Stromal cell of bone marrow (primary cell): ENCODE measurements at regions not wholly inside any gene's neighbourhood (a gene's known extent, or its start where the extent isn't known, plus 50 kb on each side); places are given as distances from the start of the nearest gene placed in this dataset.

Source experiments
- DNase-seq: peaks from one replicate; pipeline ENCODE4 v3.0.0-alpha.2; 2012; ENCODE audit warnings: low read depth

DNA sequence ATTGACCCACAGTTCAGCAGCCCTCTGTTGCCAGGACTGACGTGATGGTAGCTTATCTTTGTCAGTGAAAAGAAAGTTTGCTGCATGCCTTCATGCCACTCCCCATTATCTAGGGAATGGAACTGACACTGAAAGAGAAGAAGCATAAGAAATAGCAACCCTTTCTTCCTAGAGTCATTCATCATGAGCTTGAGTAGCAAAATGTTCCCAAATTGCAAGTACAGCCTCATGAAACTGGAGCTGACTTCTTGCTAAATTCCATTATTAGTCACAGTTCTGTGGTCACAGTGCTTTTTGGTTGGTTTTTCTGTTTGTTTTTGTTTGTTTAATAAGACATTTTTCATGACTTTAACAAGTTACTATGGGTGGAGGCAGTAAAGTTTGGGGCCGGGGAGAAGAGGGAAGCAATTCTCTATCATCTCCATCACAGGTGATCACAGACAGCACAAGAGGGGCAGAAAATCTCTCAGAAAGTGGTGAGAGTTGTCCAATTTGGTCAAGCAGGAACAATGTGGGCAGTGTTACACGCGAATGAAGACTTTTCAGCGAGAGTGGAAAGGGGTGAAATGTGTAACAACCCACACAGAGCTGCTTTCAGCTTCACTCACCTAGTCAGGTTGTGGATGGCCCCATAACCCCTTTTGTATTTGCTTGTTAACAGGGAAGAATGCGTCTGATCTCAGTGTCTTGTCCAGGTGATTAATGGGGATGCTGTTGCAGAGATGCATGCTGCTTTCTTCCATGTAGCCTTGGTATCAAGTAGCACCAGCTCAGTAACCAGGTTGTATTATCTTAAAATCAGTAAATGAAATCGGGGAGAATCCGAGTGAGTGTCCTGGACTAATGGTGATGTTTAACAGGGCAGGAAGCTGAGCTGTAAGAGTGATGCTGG is 440.4 kb downstream of the DMRT2 start:
- no peak for DNase-seq

DNA sequence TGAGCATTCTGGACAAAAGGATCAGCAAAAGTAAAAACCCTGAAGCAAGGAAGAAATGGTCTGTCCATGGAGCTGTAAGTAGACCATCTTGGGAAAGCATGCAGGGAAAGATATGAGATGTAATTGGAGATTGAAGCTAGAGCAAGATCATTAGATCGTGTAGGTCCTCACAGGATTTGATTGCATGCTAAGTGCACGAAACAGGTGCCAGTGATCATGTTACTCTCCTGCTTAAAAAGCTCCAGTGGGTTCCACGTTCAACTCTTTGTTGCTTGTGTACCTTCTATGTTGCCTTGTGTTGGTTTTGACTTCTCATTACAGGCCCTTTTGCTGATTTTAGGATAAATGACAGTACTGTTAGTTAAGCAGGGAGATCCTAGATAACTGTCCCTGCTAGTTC is 442.0 kb downstream of the DMRT2 start:
- DNase-seq: no peak

DNA sequence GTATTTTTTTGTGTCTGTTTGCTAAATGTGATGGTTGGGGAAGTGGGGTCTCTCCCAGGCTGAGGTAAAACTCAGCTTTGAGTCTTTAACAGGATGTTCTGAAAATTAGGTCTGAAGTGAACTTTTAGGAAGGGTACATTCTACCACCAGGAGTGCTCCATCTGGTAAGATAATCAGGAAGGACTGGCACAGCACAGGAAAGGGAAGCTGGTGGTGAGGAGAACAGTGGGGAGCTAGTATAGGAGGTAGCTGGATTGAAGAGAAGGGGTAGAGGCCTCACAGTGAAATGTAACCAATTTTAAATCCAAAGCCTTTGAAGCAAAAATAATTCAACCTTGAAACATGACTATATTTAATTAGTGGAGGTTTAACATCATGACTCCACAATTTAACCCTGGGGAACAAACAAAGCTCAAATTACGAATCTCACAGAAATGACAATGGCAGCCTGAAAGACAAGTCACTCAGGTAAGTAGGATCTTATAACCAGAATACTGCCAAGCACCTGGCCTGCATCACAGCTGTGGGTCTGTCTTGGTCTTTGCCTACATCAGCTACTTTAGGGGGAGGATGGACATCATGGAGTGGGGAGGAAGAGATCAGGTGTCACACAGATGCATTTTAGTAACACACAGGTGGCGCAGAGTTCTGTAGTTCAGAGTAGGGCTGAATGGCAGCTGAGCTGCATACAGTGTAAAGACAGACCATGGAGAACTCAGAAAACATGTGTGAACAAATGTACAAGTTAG is 445.3 kb downstream of the DMRT2 start:
- DNase-seq: no peak

DNA sequence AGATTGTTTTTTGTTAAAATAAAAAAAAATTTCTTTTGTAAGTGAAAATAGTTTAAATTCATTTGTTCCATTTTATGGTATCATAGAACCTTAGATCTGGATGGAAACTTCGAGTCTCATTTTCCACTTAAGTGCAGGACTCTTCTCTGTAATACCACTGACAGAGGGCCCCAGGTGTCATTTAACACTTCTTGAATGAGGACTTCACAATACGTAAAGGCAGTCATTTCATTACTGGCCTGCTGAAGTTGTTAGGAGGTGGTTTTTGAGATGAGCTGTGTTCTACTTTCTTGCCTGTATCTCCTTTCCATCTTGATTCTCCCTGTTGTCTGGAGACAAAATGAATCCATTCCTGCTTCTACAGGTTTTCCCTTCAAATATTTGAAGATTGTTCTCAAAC is 455.3 kb downstream of the DMRT2 start:
- DNase-seq: no peak

DNA sequence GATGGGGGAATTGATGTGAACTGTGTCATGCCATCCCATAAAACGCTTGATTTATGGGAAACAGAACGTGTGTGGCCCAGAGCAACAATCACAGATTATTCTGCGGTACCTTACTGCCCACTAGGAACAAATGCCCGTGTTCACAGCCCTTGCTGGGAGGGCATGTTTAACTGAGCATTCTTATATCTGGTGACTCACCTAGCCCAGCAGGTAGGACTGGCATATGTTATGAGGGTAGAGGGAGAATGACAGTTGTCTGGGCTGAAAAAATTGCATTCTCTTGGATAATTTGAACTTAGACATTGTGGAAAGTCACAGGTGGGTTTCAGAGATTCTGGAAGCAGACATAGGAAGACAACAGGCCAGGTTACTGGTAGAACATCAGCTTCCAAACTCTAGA is 460.6 kb downstream of the DMRT2 start:
- DNase-seq: no peak

DNA sequence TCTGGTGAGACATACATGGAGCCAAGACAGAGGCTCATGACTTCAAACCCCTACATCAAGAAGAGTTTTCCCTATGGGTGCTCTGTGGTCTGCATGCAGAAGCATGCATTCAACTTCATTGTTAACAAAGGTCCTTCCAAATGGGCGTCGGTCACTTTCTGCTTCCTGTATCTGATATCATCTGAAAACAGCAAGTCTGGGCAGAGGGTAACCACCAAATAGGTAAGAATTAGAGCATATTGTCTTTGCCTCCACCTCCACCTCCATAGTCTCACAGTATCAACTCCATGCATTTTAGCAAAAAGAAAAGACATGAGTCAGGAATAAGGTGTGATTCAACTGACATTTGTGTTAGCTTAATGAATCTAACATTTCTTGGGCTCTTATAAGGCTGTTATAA is 462.9 kb downstream of the DMRT2 start:
- no peak for DNase-seq

DNA sequence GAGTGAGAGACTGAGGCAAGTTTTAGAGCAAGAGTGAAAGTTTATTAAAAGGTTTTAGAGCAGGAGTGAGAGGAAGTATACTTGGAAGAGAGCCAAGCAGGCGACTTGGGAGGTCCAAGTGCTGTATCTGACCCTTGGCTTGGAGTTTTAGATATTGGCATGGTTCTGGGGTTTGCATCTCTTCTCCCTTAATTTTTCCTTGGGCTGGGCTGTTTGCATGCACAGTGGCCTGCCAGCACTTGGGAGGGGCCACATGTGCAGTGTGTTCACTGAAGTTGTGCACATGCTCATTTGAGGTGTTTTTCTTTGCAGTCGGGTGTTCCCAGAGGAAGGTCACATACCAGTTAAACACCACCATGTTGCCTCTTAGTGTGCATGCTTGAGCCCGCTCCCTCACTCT is 464.1 kb downstream of the DMRT2 start:
- no peak for DNase-seq

DNA sequence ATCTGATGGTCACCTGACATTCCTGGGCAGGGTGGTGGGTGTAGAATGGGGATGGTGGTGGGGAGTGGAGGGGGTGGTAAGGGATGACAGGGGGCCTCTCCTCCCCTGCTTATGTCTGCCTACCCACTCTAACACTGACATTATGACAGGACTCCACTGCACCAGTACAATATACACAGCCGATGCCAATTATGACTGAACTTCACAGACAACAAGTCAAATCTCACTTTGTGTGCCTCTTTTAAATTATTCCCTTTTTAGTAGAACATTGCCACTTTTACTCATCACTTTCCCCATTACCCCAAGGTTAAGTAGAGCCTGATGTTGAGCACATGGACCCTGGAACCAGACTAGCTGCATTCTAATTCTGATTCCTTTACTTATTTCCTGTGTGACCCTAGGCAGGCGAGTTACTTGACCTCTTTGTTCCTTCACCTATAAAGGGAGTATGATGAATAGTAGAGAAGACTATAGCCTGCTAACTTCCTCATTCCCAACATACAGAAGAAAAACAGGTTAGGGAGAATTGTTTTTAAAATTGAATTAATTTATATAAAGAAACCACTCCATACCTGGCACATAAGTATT is 464.7 kb downstream of the DMRT2 start:
- no peak for DNase-seq

DNA sequence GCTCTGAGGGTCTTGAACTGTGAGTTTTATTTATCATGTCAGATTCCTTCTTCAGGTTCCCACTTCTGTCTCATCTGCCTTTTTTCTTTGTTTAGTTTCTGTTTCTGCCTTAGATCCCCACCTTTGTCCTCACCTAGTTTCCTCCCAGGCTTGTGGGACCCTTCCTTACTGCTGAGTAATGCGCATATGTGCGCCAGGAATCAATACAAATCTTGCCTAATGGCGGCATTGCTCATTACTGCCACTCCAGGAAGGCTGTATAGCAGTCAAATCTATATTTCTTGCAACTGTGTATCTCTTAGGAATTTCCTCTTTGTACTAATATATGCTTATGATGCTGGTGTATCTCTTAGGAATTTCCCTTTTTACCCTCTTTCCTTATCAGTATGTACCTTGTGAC is 465.4 kb downstream of the DMRT2 start:
- no peak for DNase-seq

DNA sequence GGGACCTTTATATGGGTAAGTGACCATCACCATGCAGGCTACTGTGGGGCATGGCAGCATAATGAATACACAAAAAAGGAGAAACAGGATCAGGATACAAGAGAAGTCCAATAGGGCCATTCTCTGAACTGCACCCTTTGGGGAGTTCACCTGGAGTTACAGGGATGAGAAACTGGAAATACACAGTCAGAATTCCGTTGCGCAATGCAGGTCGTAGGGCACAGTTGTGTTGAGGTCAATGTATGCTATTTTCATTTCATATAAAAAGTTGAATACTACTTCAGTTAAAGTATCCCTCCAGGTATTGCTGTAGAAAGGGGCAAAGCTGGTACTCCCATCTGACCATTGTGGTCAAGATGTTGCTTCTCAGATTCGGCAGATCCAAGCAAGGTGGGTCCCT is 471.4 kb downstream of the DMRT2 start:
- DNase-seq: no peak

DNA sequence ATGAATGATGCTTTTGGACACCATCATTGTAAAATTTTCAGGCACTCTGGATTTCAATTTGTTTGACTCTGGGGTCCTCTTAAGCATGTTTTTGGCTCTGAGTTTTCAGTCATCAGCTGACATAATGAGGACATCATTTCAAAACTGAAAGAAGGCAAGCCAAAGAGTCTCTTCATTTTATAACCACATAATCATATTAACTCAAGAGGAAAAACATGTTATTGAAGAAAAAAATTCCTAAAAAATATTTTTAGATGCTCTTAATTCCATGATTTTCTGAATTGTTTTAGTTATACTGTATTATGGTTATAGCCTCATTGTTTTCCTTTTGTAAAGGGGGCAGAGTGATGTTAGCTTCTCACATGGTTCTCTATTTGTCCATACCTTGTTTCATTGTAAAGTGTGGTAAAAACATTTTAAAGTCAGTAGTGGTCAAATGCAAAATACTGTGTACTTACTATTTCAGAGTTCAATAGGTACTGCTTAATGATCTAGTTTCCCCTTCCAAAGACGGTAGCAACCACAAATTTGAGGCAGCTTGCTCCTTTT is 472.1 kb downstream of the DMRT2 start:
- DNase-seq: no peak

DNA sequence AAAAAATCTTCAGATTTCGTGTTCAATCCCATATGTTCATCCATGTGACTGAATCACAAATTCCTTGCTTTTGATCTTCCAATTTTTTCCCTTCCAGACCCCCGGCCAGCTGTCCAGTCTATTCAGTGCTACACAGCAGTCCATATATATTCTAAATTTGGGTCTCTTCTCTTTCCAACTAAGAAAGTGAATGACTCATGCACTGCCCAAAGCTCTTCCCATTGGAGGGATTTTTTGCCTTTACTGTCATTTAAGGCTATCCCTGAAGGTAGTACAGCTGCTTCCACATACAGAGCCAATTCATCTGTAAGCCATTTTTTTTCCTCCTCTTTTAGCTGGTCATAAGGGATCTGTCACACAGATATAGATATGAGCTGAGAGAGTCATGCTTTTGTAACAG is 478.3 kb downstream of the DMRT2 start:
- DNase-seq: no peak

DNA sequence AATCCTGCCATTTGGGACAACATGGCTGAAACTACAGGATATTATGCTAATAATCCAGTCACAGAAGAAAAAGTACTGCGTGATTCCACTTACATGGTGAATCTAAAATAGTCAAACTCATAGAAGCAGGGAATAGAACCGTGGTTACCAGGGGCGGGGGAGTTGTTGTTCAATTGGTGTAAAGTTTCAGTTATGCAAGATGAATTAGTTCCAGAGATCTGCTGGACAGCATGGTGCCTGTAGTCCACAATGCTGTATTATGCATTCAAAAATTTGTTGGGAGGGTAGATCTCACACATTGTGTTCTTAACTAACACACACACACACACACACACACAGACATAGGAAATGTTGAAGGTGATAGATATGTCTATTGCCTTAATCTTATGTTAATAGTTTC is 480.5 kb downstream of the DMRT2 start:
- DNase-seq: no peak

DNA sequence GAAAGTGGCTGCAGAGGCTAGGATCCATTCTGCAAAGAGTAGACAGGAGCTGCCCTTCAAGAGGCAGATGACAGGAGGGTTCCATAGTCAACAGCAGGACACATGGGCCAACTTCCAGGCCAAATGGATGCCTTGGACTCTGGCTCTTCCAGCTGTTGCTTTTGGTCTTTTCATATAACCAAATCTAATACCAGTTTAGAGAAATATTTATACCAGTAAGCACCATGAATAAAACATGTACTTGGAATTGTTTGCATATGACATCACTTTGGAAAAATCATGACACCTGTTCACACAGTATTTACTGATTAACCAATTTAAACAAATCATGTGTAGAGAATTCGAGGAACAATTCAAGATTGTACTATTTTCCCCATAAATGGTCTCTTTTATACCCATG is 481.3 kb downstream of the DMRT2 start:
- DNase-seq: no peak

DNA sequence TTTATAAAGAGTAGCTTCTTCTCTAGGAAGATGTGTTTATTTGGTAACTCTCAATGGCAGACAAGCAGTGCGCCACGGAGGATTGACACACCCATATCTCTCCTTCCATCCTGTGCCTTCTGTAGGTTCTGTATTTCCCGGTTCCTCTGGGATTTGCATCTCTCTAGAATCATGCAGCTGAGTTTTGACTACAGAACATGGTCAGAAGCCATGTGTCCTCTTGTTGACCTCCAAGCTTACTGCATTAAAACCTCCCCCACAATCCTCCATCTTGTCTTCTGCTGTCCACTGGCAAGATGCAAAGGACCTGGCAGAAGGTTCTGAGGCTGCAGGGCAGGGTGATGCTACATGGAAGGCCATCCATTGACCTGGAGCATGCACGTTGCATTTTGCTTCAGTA is 482.0 kb downstream of the DMRT2 start:
- DNase-seq: no peak

DNA sequence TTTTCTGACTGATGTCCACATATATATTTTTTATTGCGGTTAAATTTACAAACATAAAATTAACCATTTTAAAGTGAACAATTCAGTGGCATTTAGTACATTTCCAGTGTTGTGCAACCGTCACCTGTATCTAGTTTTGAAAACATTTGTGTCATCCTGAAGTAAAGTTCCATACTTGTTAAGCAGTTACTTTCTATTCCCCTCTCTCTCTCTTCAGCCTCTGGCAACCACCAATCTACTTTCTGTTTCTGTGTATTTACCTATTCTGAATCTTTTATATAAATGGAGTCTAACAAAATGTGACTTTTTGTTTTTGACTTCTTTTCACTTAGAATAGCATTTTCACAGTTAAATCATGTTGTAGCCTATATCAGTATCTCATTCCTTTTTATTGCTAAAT is 480.1 kb upstream of the SMARCA2 start:
- DNase-seq: no peak

DNA sequence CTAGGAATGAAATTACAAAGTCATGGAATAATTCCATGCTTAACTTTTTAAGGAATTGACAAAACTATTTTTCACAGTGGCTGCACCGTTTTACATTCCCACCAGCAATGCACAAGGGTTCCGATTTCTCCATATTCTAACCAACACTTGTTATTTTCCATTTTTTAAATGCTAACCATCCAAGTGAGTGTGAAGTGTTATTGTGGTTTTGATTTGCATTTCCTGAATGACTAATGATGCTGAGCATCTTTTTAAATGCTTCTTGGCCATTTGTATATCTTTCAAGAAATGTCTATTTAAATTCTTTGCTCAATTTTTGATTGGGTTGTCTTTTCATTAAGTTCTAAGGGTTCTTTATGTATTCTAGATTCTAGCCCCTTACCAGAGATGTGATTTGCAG is 479.5 kb upstream of the SMARCA2 start:
- DNase-seq: no peak

DNA sequence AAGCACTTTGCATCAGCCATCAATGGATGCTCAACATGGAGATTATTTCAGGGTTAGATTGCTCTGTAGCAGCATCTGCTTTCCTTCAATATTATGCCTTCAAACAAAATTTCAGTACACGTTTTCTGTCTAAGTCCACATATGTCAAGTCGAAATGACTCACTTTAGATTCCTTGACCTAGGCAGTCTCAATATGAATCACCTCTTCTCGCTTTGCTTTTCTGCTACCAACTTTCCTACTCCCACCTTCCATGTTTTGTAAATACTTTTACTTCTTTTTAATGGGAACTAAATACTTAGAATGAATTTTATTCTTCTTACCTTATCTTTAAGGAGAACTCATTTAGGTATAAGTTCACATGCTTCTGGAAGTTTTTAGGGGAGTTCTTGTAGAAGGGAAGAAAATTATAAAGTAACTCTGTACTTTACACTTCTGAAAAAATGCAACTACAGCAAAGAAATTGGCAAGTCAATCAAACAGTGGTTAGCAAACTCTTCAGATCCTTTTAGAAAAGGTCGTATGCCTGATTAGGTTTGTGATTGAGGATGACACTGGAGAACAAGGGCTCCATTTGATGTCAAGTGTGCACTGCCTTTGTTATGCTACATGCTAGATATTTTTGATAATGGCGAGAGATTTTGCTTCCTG is 478.5 kb upstream of the SMARCA2 start:
- DNase-seq: no peak

DNA sequence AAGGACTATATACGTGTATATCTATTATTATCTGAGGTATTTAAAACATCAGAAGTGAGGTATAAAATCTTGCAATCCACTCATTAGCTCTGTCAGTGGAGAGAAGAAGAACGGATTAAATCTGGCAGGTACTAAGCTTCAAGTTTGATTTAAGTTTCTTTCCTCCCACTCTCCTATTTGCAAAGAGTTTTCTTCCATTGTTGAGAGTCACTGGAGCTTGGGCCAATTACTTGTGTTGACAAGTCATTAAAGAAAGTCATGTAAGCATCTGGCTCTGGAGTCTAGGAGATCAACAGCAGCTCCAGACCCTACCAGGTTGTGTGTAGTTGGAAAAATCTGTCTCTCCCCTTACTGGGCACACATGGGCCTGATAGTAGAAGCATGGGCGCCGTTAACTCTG is 476.8 kb upstream of the SMARCA2 start:
- no peak for DNase-seq

DNA sequence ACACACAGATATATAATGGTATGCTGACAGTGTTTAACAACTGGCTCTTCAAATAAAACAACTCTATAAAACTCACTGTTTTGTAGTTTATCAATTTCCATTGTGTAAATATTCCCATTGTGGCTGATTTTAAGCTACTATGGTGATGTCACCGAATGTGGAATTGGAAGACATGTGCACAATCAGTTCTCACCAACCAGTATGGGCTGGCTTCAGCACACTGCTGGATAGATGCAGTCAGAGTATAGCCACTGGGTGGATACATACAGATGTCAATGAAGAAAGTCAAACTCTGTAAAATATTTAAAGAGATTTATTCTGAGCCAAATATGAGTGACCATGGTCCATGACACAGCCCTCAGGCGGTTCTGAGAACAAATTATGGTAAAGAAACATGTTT is 475.9 kb upstream of the SMARCA2 start:
- DNase-seq: no peak

DNA sequence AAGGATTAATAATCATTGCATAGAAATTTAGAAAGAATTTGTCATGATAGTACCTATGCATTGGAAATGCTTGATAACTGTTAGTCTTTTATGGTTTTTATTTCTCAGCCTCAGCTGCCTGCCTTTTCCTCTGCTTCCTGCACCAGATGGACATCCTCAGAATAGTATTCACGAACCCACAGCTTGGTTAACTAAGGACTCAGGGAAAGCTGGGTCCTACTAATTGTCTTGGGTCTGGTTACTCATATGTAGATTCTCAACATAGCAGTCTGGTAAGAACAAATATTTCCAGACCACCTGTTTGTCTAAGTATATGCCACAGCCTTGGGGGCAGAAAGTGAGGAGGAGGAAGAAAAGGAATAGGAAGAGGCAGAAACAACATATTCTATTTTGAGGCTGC is 464.5 kb upstream of the SMARCA2 start:
- DNase-seq: no peak
